ENCODE measurements at regions not wholly inside any gene's neighbourhood (a gene's known extent, or its start where the extent isn't known, plus 50 kb on each side); places are given as distances from the start of the nearest gene placed in this dataset.
A peak's percentile ranks its signal among the peaks of the same experiment; 100 is the strongest.
"Not testable (repeated sequence)": the region's sequence is repeated elsewhere in the genome, so short reads cannot be mapped to it uniquely, and the experiment has no call there.

GRCh38 chr12:13433768-13434167, 237.2 kb downstream of the EMP1 start:
- DNase-seq: no peak

GRCh38 chr12:13431041-13431440, 234.5 kb downstream of the EMP1 start:
- no peak for DNase-seq

DNA sequence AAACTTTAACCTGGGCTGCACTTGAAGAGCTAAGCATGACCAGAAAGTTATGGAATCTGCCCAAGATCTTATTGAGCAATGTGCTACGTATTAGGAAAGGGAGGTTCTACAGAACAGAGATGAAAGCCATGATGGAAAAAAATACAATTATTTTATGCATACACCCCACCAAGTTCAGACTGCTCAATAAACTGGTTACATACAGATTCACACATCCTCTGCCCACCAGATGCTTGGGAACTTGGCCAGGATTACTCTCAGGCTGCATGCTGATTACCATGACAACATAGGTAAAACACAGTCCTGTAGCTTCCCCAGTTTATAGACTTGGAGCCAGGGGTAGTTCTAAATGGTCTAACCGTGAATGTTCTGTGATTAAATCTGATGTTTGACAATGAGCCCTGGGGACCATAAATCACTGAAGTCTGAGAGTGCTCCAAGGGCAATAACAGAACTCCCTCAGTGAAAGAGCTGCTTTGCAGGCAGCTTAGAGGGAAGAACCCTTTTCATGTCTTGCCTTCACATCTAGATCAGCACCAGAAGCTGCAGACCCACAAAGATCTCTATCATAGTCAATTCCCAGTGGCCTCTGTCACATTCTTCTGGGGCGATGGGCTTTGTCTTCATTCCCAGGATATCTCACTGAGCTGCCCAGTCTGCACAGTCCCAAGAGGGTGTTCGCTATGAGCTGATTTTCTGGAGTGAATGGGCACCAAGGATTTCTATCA, 232.2 kb downstream of the EMP1 start:
- DNase-seq: no peak

GRCh38 chr12:13425766-13426165, 229.2 kb downstream of the EMP1 start:
- peak; percentile 43 to 81 for DNase-seq

- no peak for DNase-seq
These were observed 225.8 kb downstream of the EMP1 start for GRCh38 chr12:13422291-13422690.

DNA sequence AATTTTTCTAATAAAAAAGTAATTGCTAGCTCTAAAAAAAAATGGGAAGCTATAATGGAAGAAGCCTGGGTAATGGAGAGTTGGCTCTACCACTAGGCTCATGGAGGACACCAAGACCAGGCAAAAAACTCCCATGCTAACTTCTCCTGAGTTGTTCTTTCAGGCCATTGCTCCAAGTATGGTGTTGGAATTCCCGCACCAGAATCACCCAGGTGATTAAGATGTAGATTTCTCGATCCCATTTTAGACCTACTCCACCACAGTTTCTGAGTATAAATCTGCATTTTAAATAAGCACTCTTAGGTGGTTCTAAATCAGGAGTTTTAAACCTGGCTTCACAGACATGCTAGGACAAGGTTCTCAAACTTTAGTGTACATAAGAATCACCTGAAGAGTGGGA, 221.0 kb downstream of the EMP1 start:
- no peak for DNase-seq

DNA sequence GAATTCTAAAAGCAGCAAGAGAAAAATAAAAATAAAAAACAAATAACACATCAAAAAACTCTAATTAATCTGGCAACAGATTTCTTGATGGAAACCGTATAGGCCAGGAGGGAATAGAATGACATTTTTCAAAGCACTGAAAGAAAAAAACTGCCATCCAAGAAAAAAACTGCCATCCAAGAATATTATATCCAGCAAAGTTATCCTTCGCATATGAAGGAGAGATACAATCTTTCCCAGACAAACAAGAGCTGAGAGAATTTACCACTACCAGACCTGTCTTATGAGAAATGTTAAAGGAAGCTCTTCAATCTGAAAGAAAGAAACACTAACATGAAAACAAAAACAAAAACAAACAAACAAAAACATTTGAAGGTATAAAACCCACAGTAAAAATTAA, 214.8 kb downstream of the EMP1 start:
- no peak for DNase-seq

- no peak for DNase-seq
These were observed 209.6 kb downstream of the EMP1 start for GRCh38 chr12:13405961-13406703.

- DNase-seq: no peak
These were observed 208.3 kb downstream of the EMP1 start for GRCh38 chr12:13404631-13405473.

DNA sequence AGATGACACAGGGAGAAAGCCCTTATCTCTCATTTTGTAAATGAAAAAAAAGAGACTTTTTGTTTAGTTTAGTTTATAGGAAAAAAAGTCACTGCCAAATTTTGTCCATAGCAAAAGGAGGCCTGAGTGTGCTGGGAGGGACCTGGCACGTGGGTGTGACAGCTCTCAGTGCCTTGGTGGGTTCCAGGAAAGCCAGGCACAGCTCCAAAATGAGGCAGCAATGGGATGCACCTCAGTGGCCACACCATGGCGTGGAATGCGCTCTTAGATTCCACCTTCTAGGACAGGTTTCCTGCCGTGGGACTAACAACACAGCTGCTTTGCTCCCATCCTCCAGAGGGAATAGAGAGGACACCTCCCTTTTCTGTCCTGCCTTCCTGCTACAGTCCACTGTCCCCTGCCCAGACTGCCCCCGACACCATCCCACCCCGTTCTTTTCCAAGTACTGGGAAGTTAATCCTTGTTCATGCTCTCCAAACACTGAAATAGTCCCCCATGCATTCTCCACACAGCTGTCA, 207.6 kb downstream of the EMP1 start:
- DNase-seq: no peak

DNA sequence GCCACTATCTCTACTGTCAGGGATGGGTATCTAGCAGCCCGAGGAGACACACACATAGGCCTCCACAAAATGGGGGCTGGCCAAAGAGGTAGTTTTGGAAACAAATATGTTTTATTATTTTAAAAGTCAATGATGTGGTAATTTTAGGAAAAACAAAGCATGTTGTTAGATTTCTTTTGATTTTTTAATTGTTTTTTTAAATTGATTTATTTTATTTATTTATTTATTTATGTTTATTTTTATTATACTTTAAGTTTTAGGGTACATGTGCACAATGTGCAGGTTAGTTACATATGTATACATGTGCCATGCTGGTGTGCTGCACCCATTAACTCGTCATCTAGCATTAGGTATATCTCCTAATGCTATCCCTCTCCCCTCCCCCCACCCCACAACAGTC, 194.8 kb downstream of the EMP1 start:
- DNase-seq: not testable (repeated sequence)

- no peak for DNase-seq
These were observed 194.4 kb downstream of the EMP1 start for GRCh38 chr12:13390918-13391317.

DNA sequence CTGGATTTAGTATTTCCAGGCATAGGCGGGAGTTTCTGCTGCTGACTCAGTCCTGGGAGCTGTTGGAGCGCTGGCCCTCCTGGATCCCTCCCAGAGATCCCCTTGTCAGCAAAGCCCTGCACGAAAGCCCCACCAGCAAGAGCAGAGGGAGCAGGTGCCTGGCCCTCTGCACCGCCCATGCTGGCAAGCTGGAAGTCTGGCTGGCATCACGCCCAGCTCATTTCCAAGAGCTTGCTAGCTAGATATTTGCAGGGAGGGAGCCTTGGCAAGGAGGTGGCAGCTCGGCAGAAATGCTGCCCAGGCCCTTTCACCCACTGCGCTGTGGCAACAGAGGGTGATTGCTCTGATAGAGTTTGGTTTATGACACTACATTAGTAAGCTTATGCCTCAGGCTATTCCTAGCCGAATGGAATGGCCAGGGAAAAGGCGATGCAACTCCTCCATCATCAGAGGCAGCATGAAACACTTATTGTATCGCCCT, 193.9 kb downstream of the EMP1 start:
- DNase-seq: peak in 1 of 2 experiments; percentile 32

DNA sequence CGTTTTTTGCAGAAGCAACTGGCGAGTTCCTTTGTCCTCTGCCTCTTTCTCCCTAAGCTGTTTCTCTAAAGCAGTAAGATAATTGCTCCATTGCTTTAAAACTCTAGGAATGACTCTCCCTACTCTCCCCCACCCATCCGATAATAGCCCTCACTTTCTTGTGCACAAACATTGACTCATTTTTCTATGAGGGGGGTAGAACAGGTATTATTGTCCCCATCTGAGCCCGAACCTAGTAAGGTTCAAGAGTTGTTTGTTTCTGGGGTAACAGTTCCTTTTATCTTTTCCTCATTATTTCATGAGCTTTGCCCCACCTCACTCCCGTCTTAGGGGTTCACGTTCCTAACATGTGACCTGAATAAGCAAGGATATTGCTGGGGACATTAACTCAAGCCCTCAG, 190.6 kb downstream of the EMP1 start:
- no peak for DNase-seq

DNA sequence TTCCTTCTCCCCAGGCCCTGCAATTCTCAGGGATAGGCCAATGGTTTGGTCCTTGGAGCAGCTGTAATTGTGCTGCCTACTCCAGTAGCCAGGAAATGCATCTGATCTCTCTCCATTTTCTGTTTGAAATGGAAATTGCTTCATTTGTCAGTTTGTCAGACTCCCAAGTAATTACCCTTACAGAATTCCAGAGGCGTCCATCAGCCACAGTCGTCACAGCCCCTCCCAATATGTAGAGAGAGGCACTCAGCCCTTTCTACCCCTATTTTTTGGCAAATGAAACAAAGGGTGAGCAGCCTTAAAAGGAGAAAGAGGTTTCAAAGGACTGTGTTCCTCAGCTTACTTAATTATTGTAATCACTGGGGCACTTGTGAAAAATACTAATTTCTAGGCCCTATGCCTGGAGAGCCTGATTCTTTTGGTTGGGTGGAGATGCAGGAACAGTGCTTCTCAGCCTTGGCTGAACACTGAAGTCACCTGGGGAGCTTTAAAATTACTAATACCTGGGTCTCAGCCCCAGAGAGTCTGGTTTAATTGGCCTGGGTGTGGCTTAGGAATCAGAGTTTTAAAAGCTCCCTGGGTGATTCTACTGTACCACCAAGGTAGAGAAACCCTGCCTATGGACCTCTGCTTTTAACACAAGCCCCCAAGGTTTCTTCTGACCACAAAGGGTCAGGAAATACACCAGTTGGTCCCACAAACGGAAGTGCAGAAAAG, 190.0 kb downstream of the EMP1 start:
- DNase-seq: no peak

- DNase-seq: no peak
These were observed 186.9 kb downstream of the EMP1 start for GRCh38 chr12:13383379-13383778.

GRCh38 chr12:13380297-13380696, 183.8 kb downstream of the EMP1 start:
- no peak for DNase-seq

DNA sequence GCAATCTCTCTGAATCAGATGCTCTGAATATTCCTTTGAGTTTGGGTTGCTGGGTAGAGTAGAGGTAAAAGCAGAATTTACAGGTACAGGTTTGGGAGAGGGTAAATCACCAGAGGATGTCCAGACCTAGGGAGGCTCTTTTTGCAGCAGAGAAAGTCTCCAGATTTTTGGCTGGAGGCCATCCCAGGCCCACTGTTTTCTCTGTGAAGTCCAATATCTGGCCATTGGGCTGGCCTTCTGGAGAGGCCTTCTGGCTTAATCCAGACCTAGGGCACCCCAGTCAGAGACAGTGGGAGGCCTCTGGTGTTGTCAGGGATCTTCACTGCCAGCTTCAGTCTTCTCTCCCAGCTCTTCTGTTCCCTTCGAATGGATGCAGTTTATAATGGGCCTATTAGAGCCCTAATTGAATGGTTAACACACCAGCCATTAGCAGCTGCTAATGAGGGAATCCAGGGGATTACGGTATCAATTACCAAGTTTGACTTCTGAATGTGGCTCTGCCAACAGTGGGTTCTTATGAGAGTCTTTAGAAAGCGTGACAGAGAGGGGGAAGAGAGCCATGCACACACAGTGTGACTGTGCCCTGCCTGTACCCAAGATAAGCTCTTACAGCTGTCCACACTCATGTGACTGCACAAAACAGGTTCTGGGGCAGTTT, 183.1 kb downstream of the EMP1 start:
- DNase-seq: no peak

DNA sequence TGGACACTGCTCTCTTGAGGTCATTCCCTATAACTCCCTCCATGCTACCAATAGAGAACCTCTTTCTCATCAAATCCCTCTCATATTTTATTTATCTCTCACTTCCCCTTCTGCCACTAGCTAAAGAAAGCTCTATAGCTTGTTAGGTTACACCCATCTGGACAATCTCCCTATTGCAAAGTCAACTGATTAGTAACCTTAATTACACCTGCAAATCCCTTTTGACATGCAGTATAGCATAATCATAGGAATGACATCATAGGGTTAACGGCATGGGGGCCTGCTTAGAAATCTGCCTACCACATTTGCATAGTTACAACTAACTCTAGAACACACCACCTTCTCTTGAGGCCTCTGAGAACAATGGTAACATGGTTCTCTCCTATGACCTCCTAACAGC, 181.2 kb downstream of the EMP1 start:
- DNase-seq: no peak

GRCh38 chr12:13376610-13377373, 180.3 kb downstream of the EMP1 start:
- DNase-seq: no peak

All from SW 1271 (cell line).